IPS-18a (cell line): ENCODE measurements at regions not wholly inside any gene's neighbourhood (a gene's known extent, or its start where the extent isn't known, plus 50 kb on each side); places are given as distances from the start of the nearest gene placed in this dataset.

Experiments used
- H3K27ac ChIP-seq: one replicate; pipeline ENCODE4 v1.5.1; 2013; ENCODE audit warnings: low read length
- H3K27me3 ChIP-seq: one replicate; pipeline ENCODE4 v1.6.1; 2013; ENCODE audit warnings: mild to moderate bottlenecking, low read length; ENCODE audit not compliant: control insufficient read depth, insufficient read depth
- H3K36me3 ChIP-seq: one replicate; pipeline ENCODE4 v1.6.1; 2013; ENCODE audit warnings: low read depth, low read length; ENCODE audit not compliant: control insufficient read depth
- H3K4me1 ChIP-seq: one replicate; pipeline ENCODE4 v1.6.1; 2013; ENCODE audit warnings: low read depth, low read length; ENCODE audit not compliant: control insufficient read depth
- H3K4me3 ChIP-seq: one replicate; pipeline ENCODE4 v1.5.1; 2013; ENCODE audit warnings: low read length
- H3K9ac ChIP-seq: one replicate; pipeline ENCODE4 v1.6.1; 2013; ENCODE audit warnings: mild to moderate bottlenecking, low read length, moderate library complexity
- H3K9me3 ChIP-seq: one replicate; pipeline ENCODE4 v1.6.1; 2013; ENCODE audit warnings: low read depth, low read length; ENCODE audit not compliant: control insufficient read depth

DNA sequence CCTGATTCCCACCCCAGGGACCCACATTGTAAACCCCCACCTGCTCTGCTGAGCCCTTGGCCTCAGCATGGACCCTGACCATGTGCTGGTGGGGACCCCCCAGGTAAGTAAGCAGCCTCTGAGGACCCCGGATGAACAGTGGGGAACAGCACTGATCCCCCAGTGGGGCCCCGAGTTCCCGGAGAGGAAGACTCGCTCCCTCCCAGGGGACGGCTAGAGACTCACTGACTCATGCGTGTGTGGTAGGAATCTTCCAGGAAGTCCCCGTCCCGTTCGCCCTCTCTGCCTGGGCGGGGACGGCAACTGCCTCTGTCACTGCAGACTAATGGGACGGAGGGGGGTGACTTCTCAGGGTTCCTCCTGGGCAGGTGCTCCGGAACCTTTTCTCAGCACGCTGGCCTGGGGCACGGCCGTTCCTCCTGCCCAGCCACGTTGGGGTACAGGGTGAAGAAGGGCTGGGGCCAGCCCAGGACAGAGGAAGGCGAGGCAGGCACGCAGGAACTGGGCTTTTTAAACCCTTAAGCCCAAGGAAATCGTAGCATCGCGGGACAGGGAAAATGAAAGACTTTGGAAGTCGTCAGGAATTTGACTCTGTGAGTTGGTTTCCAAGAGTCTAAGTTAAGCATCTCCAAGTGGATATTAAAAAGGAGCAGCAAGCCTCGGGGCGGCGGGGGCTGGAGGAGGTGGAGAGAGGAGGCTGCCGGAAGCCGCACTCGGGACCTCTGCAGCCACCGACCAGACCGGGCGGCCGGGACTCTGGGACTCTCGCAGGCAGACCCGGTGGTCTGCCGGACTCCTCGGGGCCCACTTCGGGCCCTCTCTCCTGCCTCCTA, 178.7 kb downstream of the SEC14L1 start:
- H3K27ac ChIP-seq: no peak overlapping the region
- H3K4me3 ChIP-seq: no peak overlapping the region
- no peaks in the 10 kb centered on the region for H3K27me3 ChIP-seq
- H3K4me1 ChIP-seq: peaks cover 21% of the 10 kb centered on the region
- no peak overlapping the region for H3K9ac ChIP-seq
- H3K9me3 ChIP-seq: no peaks in the 10 kb centered on the region
- H3K36me3 ChIP-seq: no peaks in the 10 kb centered on the region

DNA sequence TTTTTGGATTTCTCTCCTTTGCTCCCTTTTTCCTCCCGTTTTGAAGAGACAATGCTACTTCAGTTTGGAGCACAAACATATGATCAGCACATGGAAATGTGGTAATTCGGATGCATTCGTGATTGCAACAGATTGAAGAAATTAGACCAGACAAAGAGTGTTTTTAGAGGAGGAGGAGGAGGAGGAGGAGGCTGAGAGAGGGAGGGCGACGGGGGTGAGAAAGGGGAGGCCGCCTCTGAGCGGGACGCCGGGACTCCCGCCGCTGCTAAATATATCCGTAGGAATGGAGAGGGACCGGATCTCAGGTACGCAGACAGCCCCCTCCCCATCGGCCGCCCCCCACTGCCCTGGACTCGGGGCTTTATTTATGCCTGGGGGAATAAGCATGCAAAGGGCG, 179.3 kb downstream of the SEC14L1 start:
- Histone ChIP-seq H3K4me1 (peaks cover 21% of the 10 kb centered on the region), H3K9ac (no peak overlapping the region), H3K9me3 (no peaks in the 10 kb centered on the region), H3K36me3 (no peaks in the 10 kb centered on the region), H3K4me3 (no peak overlapping the region), H3K27ac (no peak overlapping the region), H3K27me3 (no peaks in the 10 kb centered on the region)

DNA sequence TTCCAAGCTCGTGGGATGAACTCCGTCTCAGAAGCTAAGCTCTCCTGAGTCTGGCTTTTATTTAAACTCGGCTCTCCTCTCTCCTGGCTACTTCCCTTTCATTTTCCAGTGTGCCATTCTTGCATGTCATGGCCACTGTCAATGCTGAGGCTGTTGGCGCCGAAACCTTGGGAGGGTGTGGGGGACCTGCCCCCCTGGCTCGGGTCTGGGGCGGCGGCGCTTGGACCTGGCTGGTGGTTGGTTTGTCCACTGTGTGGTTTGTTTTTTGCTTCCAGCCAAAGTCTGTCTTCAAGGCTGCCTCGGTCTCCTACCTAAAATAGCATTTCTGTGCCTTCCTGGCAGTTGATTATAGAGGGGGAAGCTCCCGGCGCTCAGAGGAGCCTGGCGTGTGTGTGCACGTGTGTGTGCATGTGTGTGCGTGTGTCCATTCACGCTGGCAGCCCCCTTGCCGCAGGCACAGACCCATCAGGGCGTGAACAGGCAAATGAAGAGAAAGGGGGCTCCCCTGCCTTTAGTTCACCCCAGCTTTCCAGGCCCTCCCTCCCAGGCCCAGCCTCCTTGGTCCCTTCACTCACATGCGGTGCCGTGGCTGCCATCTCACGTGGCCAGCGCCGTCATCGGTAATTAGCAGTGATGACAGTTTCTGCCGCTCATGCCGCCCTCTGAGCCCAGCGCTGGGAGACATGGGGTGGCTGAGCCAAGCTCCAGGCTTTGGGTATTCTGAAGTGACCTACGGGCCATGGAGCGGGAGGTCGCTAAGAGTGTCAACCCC, 179.9 kb downstream of the SEC14L1 start:
- no peaks in the 10 kb centered on the region for H3K27me3 ChIP-seq
- H3K27ac ChIP-seq: no peak overlapping the region
- H3K36me3 ChIP-seq: no peaks in the 10 kb centered on the region
- H3K4me3 ChIP-seq: no peak overlapping the region
- peaks cover 19% of the 10 kb centered on the region for H3K4me1 ChIP-seq
- no peaks in the 10 kb centered on the region for H3K9me3 ChIP-seq
- no peak overlapping the region for H3K9ac ChIP-seq

GRCh38 chr17:77321649-77322513, 181.1 kb downstream of the SEC14L1 start:
- Histone ChIP-seq H3K36me3 (no peaks in the 10 kb centered on the region), H3K4me1 (peaks cover 7% of the 10 kb centered on the region), H3K27ac (no peak overlapping the region), H3K27me3 (no peaks in the 10 kb centered on the region), H3K9ac (no peak overlapping the region), H3K4me3 (no peak overlapping the region), H3K9me3 (no peaks in the 10 kb centered on the region)

DNA sequence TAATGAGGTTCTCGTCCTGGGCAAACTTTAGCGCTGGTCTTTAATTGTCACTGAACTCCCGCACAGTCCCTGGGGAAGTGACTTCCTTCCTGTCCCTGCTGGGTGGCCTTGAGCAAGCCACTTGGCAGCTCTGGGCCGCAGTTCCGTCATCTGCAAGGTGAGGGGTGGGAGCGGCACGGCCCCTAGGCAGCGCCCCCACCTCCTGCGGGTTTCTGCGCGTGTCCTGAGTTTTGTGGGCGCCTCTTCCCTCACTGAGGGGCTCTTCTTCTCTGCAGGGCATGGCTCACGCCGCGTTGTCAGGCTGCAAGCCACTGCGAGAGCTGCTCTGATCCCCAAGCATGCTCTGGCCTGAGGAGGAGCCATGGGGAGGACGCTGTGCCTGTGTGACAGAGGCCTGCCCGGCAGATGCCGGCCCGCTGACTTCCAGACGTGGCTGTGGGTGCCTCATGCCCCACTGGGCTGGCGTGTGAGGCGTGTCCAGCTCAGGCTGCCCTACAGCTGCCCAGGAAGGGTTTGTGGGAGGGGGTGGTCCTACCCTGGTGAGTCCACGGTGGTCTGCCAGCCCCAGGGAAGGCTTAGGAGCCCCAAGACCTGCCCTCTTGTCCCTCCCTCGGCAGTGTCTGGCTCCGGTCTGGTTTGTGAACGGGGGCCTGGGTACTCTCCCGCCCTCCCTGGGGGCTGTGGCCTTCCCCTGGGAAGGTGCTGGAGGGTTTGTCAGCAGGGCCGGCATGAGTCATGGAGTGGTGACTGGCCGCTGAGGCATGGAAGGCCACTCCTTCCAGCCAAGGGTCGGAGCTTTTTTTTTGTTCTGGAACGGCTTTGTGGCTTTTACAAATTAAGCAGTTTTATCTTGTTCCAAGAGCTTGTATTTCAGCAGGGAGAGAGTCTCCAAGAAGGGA, 182.0 kb downstream of the SEC14L1 start:
- Histone ChIP-seq H3K9ac (no peak overlapping the region), H3K4me3 (no peak overlapping the region), H3K27ac (no peak overlapping the region), H3K9me3 (no peaks in the 10 kb centered on the region), H3K36me3 (no peaks in the 10 kb centered on the region), H3K4me1 (peaks cover 4% of the 10 kb centered on the region), H3K27me3 (no peaks in the 10 kb centered on the region)

DNA sequence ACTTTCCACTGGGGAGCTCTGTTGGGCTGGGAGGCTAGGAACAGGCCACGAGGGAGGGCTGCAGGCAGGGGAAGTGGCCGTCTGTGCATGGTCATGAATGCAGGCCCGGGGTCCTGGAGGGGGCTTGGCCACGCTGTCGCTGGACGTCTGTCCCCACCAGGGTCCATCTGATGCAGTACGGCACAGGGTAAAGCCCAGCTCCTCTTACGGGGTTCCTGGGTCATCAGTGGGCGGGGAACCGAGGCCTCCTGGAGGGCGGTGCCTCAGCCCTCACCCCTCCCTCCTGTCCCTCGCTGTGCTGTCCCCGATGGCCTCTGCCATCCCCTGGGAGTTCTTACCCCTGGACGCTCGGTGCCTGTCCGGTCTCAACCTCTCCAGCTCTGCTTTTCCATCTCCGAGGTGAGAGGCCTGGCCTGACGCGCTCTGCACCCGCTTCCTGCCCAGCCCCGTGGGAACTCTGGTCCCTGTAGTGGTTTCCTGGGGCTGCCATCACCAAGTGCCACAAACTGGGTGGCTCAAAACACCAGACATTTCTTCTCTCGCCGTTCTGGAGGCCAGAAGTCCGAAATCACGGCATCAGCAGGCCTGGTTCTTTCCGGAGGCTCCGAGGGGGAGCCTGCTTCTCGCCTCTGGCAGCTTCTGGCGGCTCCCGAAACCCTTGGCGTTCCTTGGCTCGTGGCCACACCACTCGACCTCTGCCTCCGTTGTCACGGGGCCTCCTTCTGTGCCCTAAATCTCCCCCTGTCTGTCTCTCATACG, 182.8 kb downstream of the SEC14L1 start:
- Histone ChIP-seq H3K4me1 (peaks cover 4% of the 10 kb centered on the region), H3K9ac (no peak overlapping the region), H3K27me3 (no peaks in the 10 kb centered on the region), H3K9me3 (no peaks in the 10 kb centered on the region), H3K4me3 (no peak overlapping the region), H3K27ac (no peak overlapping the region), H3K36me3 (no peaks in the 10 kb centered on the region)

GRCh38 chr17:77324227-77324626, 183.5 kb downstream of the SEC14L1 start:
- no peak overlapping the region for H3K27ac ChIP-seq
- no peaks in the 10 kb centered on the region for H3K36me3 ChIP-seq
- H3K9me3 ChIP-seq: no peaks in the 10 kb centered on the region
- H3K27me3 ChIP-seq: no peaks in the 10 kb centered on the region
- H3K9ac ChIP-seq: no peak overlapping the region
- no peak overlapping the region for H3K4me3 ChIP-seq
- H3K4me1 ChIP-seq: peaks cover 4% of the 10 kb centered on the region

- H3K4me1 ChIP-seq: peaks cover 4% of the 10 kb centered on the region
Measured at GRCh38 chr17:77325577-77326075, 184.9 kb downstream of the SEC14L1 start.

DNA sequence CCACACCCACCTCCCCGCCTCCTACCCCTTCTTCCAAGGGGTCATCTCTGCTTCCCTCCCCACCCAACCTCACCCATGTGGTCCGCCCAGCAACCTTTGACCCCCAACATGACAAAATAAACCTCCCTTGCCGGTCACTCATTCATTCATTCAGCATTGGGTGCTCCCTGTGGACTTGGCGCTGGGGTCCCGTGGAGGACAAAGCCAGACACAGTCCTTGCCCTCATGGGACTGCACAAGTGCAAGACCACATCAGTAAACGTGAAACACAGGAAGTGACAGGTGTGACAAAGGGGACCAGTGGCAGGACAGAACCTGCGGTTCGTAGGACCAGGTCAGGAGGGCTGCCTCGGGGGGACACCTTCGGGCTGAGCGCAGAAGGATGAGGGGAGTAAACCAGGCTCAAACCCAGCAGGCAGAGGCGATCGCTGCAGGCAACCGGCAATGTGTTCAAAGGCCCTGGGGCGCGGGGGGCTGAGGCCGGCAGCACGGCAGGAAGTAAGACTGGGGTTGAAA, 185.4 kb downstream of the SEC14L1 start:
- no peaks in the 10 kb centered on the region for H3K36me3 ChIP-seq
- peaks cover 4% of the 10 kb centered on the region for H3K4me1 ChIP-seq
- H3K9me3 ChIP-seq: no peaks in the 10 kb centered on the region
- H3K9ac ChIP-seq: no peak overlapping the region
- H3K27ac ChIP-seq: no peak overlapping the region
- no peak overlapping the region for H3K4me3 ChIP-seq
- H3K27me3 ChIP-seq: no peaks in the 10 kb centered on the region

More at GRCh38 chr17:77325577-77326075, 184.9 kb downstream of the SEC14L1 start:
- Histone ChIP-seq H3K9me3 (no peaks in the 10 kb centered on the region), H3K27ac (no peak overlapping the region), H3K4me3 (no peak overlapping the region), H3K9ac (no peak overlapping the region), H3K27me3 (no peaks in the 10 kb centered on the region), H3K36me3 (no peaks in the 10 kb centered on the region)

DNA sequence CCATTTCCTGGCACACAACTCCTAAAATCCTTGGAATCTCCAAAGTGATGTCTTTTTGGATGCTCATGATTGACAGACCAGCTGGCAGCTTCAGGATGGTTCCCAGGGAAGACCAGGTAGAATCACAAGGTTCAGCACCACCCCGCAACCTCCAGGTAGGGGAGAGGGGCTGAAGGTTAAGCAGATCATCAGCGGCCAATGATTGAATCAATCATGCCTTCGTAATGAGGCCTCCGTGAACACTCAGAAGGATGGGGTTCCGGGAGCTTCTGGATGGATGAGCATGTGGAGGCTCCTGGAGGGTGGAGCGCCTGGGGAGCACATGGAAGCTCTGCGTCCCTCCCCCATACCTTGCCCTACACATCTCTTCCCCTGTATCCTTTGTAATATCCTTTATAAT, 185.9 kb downstream of the SEC14L1 start:
- no peaks in the 10 kb centered on the region for H3K9me3 ChIP-seq
- peaks cover 4% of the 10 kb centered on the region for H3K4me1 ChIP-seq
- H3K9ac ChIP-seq: no peak overlapping the region
- no peak overlapping the region for H3K4me3 ChIP-seq
- H3K36me3 ChIP-seq: no peaks in the 10 kb centered on the region
- H3K27ac ChIP-seq: no peak overlapping the region
- no peaks in the 10 kb centered on the region for H3K27me3 ChIP-seq
